OCI-LY1 (cell line): ENCODE measurements at regions not wholly inside any gene's neighbourhood (a gene's known extent, or its start where the extent isn't known, plus 50 kb on each side); places are given as distances from the start of the nearest gene placed in this dataset.

Experiments used
- EZH2 ChIP-seq: fragments of 200-600 bp; sonication (generic), shearing (Covaris generic); IDR thresholded peaks from 2 replicates; pipeline ENCODE4 v1.8.0; 2017; ENCODE audit warnings: borderline replicate concordance, mixed run types, mild to moderate bottlenecking, antibody characterized with exemption, low read length, moderate library complexity, mixed read lengths
- TF ChIP-seq, protein P1 (sequence below): fragments of 200-600 bp; sonication (generic), shearing (Covaris generic); IDR thresholded peaks from 2 replicates; pipeline ENCODE4 v1.5.1; 2017; ENCODE audit warnings: mild to moderate bottlenecking, antibody characterized with exemption, low read length, moderate library complexity, mixed read lengths

DNA sequence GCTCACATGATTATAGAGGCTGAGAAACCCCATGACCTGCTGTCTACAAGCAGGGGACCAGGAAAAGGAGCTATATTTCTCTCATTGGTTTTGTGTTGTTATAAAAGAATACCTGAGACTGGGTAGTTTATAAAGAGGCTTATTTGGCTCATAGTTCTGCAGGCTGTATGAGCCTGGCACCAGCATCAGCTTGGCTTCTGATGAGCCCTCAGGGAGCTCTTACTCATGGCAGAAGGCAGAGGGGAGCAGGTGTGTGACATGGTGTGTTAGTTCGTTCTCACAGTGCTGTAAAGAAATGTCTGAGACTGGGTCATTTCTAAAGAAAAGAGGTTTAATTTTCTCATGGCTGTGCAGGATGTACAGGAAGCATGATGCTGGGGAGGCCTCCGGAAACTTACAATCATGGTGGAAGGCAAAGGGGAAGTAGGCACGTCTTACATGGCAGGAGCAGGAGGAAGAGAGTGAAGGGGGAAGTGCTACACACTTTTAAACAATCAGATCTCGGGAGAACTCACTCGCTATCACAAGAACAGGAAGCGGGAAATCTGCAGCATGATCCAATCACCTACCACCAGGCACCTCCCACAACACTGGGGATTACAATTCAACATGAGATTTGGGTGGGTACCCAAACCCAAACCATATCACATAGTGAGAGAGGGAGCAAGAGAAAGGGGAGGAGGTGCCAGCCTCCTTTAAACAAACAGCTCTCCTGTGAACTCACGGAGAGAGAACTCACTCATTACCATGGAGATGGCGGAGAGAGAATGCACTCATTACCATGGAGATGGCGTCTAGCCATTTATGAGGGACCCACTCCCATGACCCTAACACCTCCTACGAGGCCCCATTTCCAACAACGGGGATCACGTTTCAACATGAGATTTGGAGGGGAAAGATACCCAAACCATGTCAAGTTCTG is 133.4 kb downstream of the JCAD start:
- no peak for TF ChIP-seq EZH2
- TF ChIP-seq, protein P1, sequence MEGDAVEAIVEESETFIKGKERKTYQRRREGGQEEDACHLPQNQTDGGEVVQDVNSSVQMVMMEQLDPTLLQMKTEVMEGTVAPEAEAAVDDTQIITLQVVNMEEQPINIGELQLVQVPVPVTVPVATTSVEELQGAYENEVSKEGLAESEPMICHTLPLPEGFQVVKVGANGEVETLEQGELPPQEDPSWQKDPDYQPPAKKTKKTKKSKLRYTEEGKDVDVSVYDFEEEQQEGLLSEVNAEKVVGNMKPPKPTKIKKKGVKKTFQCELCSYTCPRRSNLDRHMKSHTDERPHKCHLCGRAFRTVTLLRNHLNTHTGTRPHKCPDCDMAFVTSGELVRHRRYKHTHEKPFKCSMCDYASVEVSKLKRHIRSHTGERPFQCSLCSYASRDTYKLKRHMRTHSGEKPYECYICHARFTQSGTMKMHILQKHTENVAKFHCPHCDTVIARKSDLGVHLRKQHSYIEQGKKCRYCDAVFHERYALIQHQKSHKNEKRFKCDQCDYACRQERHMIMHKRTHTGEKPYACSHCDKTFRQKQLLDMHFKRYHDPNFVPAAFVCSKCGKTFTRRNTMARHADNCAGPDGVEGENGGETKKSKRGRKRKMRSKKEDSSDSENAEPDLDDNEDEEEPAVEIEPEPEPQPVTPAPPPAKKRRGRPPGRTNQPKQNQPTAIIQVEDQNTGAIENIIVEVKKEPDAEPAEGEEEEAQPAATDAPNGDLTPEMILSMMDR: no peak
